Skin epidermis (tissue), 12 donors: ENCODE measurements at regions not wholly inside any gene's neighbourhood (a gene's known extent, or its start where the extent isn't known, plus 50 kb on each side); places are given as distances from the start of the nearest gene placed in this dataset.

Source experiments
- H3K27ac ChIP-seq, 21 experiments: fragments of 200-600 bp; sonication (generic) in 11 of 21; one replicate each; pipeline ENCODE4 v1.5.0; 2020; ENCODE audit warnings: mild to moderate bottlenecking in 3 of 21, inconsistent platforms in 2 of 21, moderate library complexity in 2 of 21
- H3K4me3 ChIP-seq, 7 experiments: fragments of 200-600 bp; sonication (generic) in 2 of 7; one replicate each; pipeline ENCODE4 v1.5.0; 2020; ENCODE audit warnings: inconsistent platforms in 2 of 7, mild to moderate bottlenecking in 2 of 7, moderate library complexity in 1 of 7

DNA sequence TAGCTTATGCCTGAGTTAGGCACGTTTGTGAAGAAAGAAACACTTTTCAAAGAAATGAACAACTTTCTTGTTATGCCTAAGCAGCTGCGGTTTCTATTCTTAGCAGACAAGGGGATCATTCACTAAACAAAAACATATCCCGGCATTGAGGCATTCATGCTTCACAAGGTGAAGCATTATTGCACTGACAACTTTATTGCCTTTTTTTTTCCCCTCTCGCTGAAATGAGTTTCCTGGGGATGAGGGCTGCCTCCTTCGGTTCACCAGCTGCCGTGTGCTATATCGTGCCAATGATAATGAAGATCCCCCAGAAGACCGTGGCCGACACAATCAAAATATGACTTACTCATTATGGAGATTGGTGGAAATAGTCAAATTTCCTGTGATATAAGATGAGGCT is 288.2 kb upstream of the ST6GAL2 start:
- Histone ChIP-seq H3K4me3 (no peak overlapping the region), H3K27ac (no peak overlapping the region)

DNA sequence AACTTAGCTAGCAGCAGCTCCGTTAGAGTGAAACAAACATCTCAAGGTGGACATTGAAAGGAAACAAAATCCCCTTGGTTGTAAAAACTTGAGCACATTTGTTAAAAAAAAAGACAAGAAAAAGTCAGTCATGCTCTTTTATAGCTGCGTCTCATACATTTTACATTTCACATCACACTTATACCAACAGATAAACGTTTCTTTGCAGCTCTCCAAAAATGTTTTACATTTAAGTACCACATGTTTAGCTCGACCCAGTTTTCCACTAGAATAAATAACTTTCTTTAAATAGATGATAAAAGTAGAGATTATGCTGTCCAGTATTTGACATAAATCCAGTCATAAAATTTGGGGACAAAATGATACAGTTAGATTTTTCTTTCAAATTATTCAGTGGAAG is 297.0 kb upstream of the ST6GAL2 start:
- Histone ChIP-seq H3K4me3 (no peak overlapping the region), H3K27ac (no peak overlapping the region)

DNA sequence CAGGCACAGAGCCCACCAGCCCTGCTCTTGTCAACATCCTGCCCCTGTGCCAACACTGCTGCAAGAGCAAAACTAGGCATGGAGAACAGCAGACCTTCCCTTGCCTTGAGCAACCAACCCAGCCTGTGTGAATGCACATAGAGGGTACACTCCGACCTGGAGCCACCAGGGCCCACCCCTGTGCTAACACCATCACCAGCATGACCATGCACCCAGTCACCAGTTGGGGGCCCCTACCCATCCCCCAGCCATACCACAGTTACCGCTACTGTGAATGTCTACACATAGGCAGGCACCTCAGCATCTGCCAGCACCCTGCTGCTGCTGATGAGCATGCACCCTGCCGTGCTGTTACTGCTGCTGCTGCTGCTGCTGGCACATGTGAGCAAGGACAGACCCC is 301.9 kb upstream of the ST6GAL2 start:
- H3K27ac ChIP-seq: no peak overlapping the region

DNA sequence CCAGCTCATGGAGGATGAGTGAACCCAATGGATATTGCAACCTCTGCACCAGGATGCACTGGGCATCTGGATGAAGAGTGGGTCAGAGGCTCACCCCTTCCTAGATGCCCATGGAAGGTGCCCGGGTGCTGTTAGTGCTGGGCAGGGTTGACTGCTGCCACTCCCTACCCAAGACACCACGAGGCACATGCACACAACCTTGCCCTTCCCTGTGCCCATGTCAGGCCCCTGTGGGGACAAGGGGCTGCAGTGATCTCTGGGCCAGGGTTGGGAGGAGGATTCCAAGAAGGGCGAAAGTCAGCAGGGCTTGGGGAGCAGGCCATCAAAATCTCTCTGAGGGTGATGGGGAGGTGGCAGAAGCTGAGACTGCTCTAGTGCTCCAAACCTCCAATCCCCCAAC is 309.7 kb upstream of the ST6GAL2 start:
- Histone ChIP-seq H3K27ac (no peak overlapping the region), H3K4me3 (no peak overlapping the region)

More for the DNA sequence above, 301.9 kb upstream of the ST6GAL2 start:
- no peak overlapping the region for H3K4me3 ChIP-seq

GRCh38 chr2:107197594-107198294 is 311.8 kb upstream of the ST6GAL2 start:
- no peak overlapping the region for H3K4me3 ChIP-seq

DNA sequence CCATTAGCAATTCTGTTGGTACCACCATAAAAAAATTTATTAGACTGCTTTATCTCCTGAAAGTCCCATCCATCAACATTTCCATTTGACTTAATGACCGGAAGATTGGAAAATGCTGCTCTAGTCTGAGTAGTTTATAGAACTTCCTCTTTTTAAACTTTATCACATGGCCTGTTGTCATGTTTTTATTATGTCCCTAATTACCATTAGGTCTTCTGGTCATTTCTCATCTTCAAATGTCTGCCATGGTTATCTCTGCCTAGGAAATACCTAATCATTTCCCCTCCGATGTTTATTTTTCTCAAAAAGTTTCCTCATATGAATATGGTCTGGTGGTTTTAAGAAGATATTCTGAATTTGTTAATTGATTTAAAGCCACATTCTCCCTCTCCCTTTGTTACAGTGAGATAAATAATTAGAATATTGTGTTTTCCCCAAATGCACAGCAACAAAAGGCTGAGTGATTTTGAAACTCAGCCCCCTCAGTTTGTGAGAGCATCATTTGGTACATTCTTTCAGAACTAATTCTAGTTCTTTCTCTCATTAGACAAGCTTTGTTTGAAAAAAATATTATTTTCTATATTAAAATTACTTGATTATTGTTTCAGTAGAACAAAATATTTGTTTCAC is 317.1 kb upstream of the ST6GAL2 start:
- H3K27ac ChIP-seq: no peak overlapping the region

More at GRCh38 chr2:107197594-107198294, 311.8 kb upstream of the ST6GAL2 start:
- H3K27ac ChIP-seq: no peak overlapping the region

GRCh38 chr2:107215401-107216350 is 329.7 kb upstream of the ST6GAL2 start:
- H3K27ac ChIP-seq: no peak overlapping the region
- H3K4me3 ChIP-seq: no peak overlapping the region

More for the DNA sequence above, 317.1 kb upstream of the ST6GAL2 start:
- H3K4me3 ChIP-seq: no peak overlapping the region

- H3K4me3 ChIP-seq: no peak overlapping the region
Observed at GRCh38 chr2:107218208-107218607, 332.2 kb upstream of the ST6GAL2 start.

DNA sequence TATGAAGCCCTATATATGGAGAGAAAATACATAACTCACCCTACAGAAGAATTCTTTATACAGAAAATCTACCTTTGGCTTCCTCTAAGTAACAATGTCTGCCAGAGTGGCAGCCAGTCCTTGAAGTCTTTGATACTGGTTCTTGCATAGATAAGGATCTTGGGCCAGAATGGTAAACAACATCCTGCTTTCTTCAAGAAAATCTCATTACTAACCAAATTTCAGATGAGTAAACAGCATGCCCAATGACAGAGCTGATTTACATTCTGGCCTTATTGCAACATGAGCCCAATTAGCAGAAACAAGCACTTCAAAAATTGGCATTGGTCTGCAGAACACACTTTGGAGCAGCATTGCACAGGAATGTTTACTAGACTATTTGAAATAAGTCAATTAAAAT is 336.5 kb upstream of the ST6GAL2 start:
- H3K27ac ChIP-seq: no peak overlapping the region

More at GRCh38 chr2:107218208-107218607, 332.2 kb upstream of the ST6GAL2 start:
- H3K27ac ChIP-seq: no peak overlapping the region

DNA sequence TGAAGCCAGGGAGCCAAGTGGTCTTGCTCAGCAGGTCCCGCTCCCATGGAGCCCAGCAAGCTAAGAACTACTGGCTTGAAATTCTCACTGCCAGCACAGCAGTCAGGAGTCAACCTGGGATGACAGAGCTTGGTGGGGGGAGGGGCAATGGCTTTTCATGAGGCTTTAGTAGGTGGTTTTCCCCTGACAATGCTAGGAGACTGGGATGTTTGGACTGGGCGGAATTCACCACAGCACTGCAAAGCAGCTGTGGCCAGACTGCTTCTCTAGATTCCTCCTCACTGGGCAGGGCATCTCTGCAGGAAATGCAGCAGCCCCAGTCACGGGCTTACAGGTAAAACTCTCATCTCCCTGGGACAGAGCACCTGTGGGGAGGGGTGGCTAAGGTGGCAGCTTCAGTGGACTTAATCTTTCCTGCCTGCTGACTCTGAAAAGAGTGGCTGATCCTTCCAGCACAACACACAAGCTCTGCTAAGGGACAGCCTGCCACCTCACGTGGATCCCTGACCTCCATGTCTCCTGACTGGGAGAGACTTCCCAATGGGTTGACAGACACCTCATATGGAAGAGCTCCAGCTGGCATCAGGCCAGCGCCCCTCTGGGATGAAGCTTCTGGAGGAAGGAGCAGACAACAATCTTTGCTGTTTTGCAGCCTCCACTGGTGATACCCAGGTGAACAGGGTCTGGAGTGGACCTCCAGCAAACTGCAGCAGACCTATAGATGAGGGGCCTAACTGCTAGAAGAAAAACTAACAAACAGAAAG is 349.7 kb upstream of the ST6GAL2 start:
- Histone ChIP-seq H3K4me3 (no peak overlapping the region), H3K27ac (no peak overlapping the region)

More for the DNA sequence above, 336.5 kb upstream of the ST6GAL2 start:
- H3K4me3 ChIP-seq: no peak overlapping the region

DNA sequence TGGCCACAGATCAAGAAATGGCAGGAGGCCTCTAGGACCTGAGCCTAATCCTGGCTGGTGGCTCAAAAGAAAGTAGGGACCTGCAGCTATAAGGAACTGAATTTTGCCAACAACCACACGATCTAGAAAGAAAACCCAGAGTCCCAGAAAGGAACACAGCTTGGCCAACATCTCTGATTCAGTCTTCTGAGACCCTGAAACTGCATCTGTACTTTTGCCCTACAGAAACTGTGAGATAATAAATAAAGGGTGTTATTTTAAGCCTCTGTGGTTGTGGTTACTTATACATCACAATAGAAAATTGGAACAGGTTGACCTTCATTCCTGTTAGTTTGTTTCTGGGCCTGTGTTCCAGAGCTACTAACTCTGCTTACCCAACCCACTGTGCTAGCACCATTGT is 356.8 kb upstream of the ST6GAL2 start:
- H3K27ac ChIP-seq: no peak overlapping the region
- H3K4me3 ChIP-seq: no peak overlapping the region

GRCh38 chr2:107248932-107249331 is 363.0 kb upstream of the ST6GAL2 start:
- no peak overlapping the region for H3K4me3 ChIP-seq
- no peak overlapping the region for H3K27ac ChIP-seq

DNA sequence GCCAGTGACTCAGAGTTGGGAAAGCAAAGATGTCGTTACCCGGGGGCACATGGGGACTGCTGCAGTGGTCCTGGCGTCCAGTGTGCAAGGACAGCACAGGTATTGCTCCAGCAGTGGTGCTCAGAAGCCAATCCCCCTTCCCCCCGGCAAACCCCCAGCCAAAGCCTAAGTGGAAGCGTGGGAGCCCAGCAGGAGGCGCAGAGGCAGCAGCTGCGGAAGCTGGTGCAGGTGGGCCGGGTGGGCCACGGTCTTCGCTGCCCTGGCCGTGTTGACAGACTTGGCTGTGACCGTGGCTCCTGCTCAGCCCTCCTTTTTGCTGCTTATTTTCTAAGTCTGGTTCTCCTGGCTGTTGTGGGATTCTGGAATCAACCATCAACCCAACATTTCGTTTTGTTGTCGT is 369.8 kb upstream of the ST6GAL2 start:
- no peak overlapping the region for H3K4me3 ChIP-seq
- no peak overlapping the region for H3K27ac ChIP-seq

DNA sequence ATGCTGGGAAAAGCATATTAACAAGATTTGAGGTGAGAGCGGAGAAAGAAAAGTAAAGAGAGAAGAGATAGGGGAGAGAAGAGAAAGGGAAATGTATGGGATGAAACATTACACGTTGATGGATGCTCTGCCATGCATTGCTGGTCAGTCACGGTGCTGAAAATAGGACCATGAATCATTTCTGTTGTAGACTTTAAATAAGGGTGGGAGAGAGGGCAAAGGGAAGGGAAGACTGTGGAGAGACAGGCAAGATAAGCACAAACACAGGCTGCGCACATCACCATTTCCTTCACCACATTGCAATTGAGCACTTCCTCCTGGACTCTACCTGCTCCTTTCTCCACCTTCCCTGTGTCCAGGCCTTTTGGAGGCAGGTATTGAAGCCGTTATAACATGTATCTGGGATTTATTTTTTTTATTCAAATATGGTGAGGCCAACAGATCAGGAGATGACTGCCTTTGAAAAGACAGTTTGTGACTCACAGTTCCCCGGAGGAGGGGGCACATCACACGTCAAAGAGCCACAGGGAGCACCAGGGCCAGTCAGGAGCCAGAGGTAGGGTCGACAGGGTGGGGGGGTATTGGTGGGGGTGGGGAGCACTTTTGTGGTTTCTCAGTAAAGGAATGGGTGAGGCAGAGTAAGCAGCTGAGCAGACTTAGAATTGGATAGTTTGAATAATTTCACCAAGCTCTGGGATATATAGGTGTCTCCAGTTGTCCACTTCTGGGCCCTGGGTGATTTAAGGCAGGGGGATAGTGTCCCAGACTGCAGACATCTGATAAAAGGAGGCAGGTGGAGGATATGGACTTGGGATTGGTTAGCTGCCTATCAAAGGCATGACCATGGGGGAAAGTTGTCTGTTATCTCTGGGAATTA is 372.8 kb upstream of the ST6GAL2 start:
- H3K4me3 ChIP-seq: no peak overlapping the region
- H3K27ac ChIP-seq: no peak overlapping the region

- no peak overlapping the region for H3K27ac ChIP-seq
- H3K4me3 ChIP-seq: no peak overlapping the region
Observed at GRCh38 chr2:107259408-107260195, 373.6 kb upstream of the ST6GAL2 start.

DNA sequence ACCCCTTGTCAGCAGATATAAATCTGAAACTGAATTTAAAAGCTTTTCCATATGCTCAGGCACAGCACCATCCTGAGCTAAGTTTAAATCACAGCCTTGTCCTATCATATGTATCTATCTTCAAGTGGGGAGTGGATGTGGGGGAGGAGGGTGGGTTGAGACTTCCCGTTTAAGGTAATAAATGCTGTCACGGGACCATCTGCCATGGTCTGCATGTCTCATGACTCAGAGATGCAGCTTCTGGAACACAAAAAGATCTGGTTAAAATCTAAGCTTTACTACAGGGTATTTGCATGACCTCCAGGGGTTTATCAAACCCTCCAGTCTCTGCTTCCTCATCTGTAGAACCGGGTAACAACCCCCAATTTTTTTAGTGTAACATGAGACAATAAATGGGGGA is 377.7 kb upstream of the ST6GAL2 start:
- Histone ChIP-seq H3K4me3 (no peak overlapping the region), H3K27ac (no peak overlapping the region)

- no peak overlapping the region for H3K4me3 ChIP-seq
- H3K27ac ChIP-seq: no peak overlapping the region
Observed at GRCh38 chr2:107264184-107264583, 378.2 kb upstream of the ST6GAL2 start.

GRCh38 chr2:107266555-107266954 is 380.6 kb upstream of the ST6GAL2 start:
- no peak overlapping the region for H3K27ac ChIP-seq
- no peak overlapping the region for H3K4me3 ChIP-seq
